Memory B cell (primary cell): ENCODE measurements at regions not wholly inside any gene's neighbourhood (a gene's known extent, or its start where the extent isn't known, plus 50 kb on each side); places are given as distances from the start of the nearest gene placed in this dataset.
"Not testable (repeated sequence)": the region's sequence is repeated elsewhere in the genome, so short reads cannot be mapped to it uniquely, and the experiment has no call there.

Experiments
- ATAC-seq: fragments of 150-1000 bp; cut with Tn5 transposase; 2 replicates; pipeline ENCODE4 v1.10.0; 2021; ENCODE audit warnings: low read depth, mild to moderate bottlenecking, moderate library complexity
- DNase-seq, 2 donors: peaks; one replicate each; pipeline ENCODE4 v3.0.0; 2022; ENCODE audit warnings: low spot score in 2 of 2
- H3K27ac Mint-ChIP-seq: one replicate; pipeline ENCODE4 v1.8.0; 2022; ENCODE audit warnings: mild to moderate bottlenecking, moderate library complexity, mixed read lengths
- H3K27me3 Mint-ChIP-seq: one replicate; pipeline ENCODE4 v1.8.0; 2022; ENCODE audit warnings: mixed read lengths
- H3K36me3 Mint-ChIP-seq: one replicate; pipeline ENCODE4 v1.8.0; 2022; ENCODE audit warnings: mild to moderate bottlenecking, mixed read lengths
- H3K4me1 Mint-ChIP-seq: one replicate; pipeline ENCODE4 v1.8.0; 2022; ENCODE audit warnings: mixed read lengths
- H3K4me3 Mint-ChIP-seq: one replicate; pipeline ENCODE4 v1.8.0; 2022; ENCODE audit warnings: mild to moderate bottlenecking, moderate library complexity, mixed read lengths
- H3K9me3 Mint-ChIP-seq: one replicate; pipeline ENCODE4 v1.8.0; 2022; ENCODE audit warnings: mixed read lengths

DNA sequence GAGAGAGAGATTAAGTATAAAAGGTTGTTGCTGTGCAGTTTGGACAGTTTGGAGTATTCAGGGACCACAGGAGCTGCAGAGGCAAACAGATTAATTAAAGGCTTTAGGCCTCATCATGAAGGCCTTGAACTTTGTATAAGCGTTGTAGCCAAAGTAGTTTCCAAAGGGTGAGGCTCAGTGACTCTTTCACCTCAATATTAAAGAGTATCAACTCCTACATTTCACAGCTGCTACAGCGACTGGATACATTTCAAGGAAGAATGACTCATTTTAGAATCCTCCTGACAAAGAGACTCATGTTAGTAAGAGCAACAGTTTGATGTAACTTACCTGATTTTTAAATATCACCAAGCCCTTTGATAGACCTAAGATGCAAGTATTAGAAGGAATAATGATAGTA is 355.5 kb downstream of the HLX start:
- H3K27ac Mint-ChIP-seq = no peak overlapping the region
- no peak for DNase-seq
- H3K36me3 Mint-ChIP-seq = peaks cover 2% of the 10 kb centered on the region
- peaks cover 2% of the 10 kb centered on the region for H3K9me3 Mint-ChIP-seq
- ATAC-seq = no peak
- no peaks in the 10 kb centered on the region for H3K4me1 Mint-ChIP-seq
- no peak overlapping the region for H3K4me3 Mint-ChIP-seq
- no peaks in the 10 kb centered on the region for H3K27me3 Mint-ChIP-seq

DNA sequence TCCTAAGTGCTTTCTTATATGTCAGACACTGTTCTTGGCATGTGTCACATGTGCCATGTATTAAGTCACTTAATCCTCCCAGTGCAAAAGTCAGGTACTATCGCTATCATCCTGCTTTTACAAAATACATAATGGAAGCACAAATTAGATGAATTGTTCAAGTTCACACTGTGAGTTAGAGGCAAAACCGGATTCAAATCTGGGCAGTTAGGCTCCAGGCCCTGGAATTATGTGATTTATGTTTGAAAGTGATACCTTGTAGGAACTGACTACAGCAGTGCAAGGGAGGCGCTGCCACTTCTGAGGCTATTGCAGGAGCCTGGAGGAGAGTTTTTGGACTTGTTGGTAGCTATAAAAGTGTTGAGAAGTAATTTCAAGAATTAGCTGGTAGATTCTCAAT is 358.3 kb downstream of the HLX start:
- H3K27ac Mint-ChIP-seq = no peak overlapping the region

DNA sequence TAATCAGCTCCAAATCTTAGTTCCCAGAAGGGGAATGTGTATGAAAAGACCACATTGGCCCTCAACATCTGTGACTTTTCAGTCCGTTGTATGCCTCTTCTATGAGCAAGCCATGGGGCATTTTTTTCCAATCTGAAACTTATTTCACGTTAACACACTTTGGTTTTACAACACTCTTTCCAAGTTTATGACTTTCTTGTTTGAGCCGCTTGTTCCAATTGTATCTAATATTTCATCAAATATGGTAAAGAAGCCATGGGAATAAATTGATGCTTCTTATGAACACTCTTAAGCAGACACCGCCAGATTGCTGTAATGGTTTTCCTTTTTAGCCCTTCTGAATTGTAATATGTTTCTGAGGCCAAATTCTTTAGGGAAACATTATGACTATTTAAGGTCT is 359.9 kb downstream of the HLX start:
- Mint-ChIP-seq H3K27ac (no peak overlapping the region), H3K4me3 (no peak overlapping the region), H3K9me3 (peaks cover 2% of the 10 kb centered on the region), H3K4me1 (no peaks in the 10 kb centered on the region), H3K27me3 (no peaks in the 10 kb centered on the region), H3K36me3 (peaks cover 2% of the 10 kb centered on the region)
- DNase-seq (no peak), ATAC-seq (no peak)

More for the DNA sequence above, 358.3 kb downstream of the HLX start:
- Mint-ChIP-seq H3K4me1 (no peaks in the 10 kb centered on the region), H3K27me3 (no peaks in the 10 kb centered on the region), H3K36me3 (peaks cover 2% of the 10 kb centered on the region), H3K4me3 (no peak overlapping the region), H3K9me3 (peaks cover 2% of the 10 kb centered on the region)
- no peak for ATAC-seq
- DNase-seq = no peak

GRCh38 chr1:221239792-221240191 is 360.5 kb downstream of the HLX start:
- ATAC-seq = no peak

DNA sequence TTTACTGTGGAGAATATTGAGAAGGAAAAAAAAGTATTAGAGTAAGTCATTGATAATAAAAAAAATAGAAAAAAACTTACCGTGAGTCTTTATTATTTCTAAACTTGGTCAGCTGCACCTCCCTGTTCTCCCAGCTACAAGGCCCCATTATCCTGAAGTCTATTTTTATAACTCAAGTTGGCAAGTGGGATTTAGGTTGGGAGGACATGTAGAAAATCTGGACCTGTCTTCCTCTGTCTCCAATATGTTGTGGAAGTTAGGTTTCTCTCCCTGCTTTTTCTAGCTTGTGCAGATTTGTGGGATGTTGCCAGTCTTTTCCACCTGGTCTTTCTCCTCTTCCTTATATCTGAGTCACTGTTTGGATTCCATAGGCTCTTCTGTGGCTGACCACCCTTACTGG is 361.4 kb downstream of the HLX start:
- ATAC-seq = no peak
- H3K9me3 Mint-ChIP-seq = peaks cover 1% of the 10 kb centered on the region
- DNase-seq = no peak
- no peaks in the 10 kb centered on the region for H3K4me1 Mint-ChIP-seq
- H3K27me3 Mint-ChIP-seq = no peaks in the 10 kb centered on the region
- no peak overlapping the region for H3K27ac Mint-ChIP-seq
- no peak overlapping the region for H3K4me3 Mint-ChIP-seq
- H3K36me3 Mint-ChIP-seq = peaks cover 2% of the 10 kb centered on the region

More at GRCh38 chr1:221239792-221240191, 360.5 kb downstream of the HLX start:
- Mint-ChIP-seq H3K4me3 (no peak overlapping the region), H3K4me1 (no peaks in the 10 kb centered on the region), H3K27ac (no peak overlapping the region), H3K36me3 (peaks cover 2% of the 10 kb centered on the region), H3K27me3 (no peaks in the 10 kb centered on the region), H3K9me3 (peaks cover 2% of the 10 kb centered on the region)
- no peak for DNase-seq

GRCh38 chr1:221241157-221241556 is 361.9 kb downstream of the HLX start:
- H3K36me3 Mint-ChIP-seq = no peaks in the 10 kb centered on the region
- no peaks in the 10 kb centered on the region for H3K4me1 Mint-ChIP-seq
- no peak overlapping the region for H3K27ac Mint-ChIP-seq
- ATAC-seq (no peak), DNase-seq (no peak)
- H3K4me3 Mint-ChIP-seq = no peak overlapping the region
- H3K9me3 Mint-ChIP-seq = no peaks in the 10 kb centered on the region
- no peaks in the 10 kb centered on the region for H3K27me3 Mint-ChIP-seq

DNA sequence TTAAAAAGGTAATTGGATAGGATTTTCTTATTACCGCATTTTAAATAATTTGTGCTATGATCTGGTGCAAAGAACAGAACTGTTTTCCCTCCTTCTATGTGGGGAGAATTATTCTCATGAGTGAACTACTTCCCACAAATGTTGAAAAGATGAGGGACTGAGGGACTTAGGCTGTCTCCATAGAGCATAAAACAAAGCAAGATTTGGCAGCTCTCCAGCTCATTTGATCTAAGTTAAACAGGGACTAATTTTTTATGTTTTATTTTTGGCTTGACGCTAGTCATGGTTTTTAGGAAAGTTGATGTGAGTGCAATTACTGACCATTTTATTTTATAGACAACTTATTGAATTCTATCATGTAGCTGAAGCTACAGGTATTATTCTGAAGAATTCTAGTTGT is 362.3 kb downstream of the HLX start:
- Mint-ChIP-seq H3K36me3 (no peaks in the 10 kb centered on the region), H3K9me3 (no peaks in the 10 kb centered on the region), H3K4me3 (no peak overlapping the region), H3K4me1 (no peaks in the 10 kb centered on the region), H3K27me3 (no peaks in the 10 kb centered on the region), H3K27ac (no peak overlapping the region)
- no peak for DNase-seq
- ATAC-seq = no peak

- Mint-ChIP-seq H3K9me3 (no peaks in the 10 kb centered on the region), H3K36me3 (no peaks in the 10 kb centered on the region), H3K27me3 (peaks cover 5% of the 10 kb centered on the region), H3K27ac (no peak overlapping the region), H3K4me1 (no peaks in the 10 kb centered on the region), H3K4me3 (no peak overlapping the region)
- DNase-seq (no peak), ATAC-seq (no peak)
These were observed 366.8 kb downstream of the HLX start for GRCh38 chr1:221246067-221246466.

GRCh38 chr1:221246628-221247415 is 367.6 kb downstream of the HLX start:
- DNase-seq = no peak
- H3K27ac Mint-ChIP-seq = no peak overlapping the region
- H3K9me3 Mint-ChIP-seq = no peaks in the 10 kb centered on the region
- no peaks in the 10 kb centered on the region for H3K4me1 Mint-ChIP-seq
- H3K36me3 Mint-ChIP-seq = no peaks in the 10 kb centered on the region
- no peak overlapping the region for H3K4me3 Mint-ChIP-seq
- no peak for ATAC-seq
- peaks cover 5% of the 10 kb centered on the region for H3K27me3 Mint-ChIP-seq

DNA sequence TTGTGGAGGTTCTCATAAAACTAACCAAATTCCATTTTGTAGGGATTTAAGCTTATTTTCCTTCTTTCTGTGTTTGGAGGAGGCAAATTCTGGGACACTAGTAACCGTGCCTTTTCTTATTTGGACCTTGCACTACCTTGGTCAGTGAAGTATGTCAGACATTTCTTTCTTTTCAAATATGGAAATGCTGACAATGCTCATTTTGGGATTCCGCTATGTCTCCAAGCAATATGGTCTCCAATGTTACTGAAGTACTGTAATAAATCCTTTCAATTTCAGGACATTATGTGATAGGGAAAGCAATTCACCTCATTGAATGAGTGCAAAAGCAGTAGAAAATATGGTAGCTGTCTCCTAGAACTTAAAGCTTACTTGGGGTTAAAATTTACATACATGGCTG is 372.3 kb downstream of the HLX start:
- no peak for ATAC-seq
- H3K9me3 Mint-ChIP-seq = peaks cover 3% of the 10 kb centered on the region
- no peak for DNase-seq
- H3K36me3 Mint-ChIP-seq = no peaks in the 10 kb centered on the region
- H3K4me3 Mint-ChIP-seq = no peak overlapping the region
- no peak overlapping the region for H3K27ac Mint-ChIP-seq
- H3K27me3 Mint-ChIP-seq = peaks cover 7% of the 10 kb centered on the region
- H3K4me1 Mint-ChIP-seq = no peaks in the 10 kb centered on the region

DNA sequence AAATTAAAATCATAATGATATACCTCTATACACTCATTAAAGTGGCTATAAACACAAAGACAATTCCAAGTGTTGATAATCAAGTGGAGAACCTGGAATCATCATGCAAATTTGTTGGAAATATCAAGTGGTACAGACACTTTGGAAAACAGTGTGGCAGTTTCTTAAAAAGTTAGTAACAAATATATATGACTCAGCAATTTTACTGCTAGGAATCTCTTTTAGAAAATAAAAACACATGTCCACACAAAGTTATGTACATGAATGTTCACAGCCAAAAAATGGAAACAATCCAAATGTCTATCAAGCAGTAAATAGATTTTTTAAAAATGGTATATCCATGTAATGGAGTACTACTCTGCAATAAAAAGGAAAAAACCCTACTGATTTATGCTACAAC is 375.6 kb downstream of the HLX start:
- DNase-seq (no peak), ATAC-seq (no peak)
- Mint-ChIP-seq H3K27me3 (peaks cover 4% of the 10 kb centered on the region), H3K27ac (no peak overlapping the region), H3K9me3 (peaks cover 3% of the 10 kb centered on the region), H3K4me1 (no peaks in the 10 kb centered on the region), H3K36me3 (no peaks in the 10 kb centered on the region), H3K4me3 (no peak overlapping the region)

- H3K9me3 Mint-ChIP-seq = peaks cover 3% of the 10 kb centered on the region
- no peak overlapping the region for H3K4me3 Mint-ChIP-seq
- H3K4me1 Mint-ChIP-seq = no peaks in the 10 kb centered on the region
- no peak overlapping the region for H3K27ac Mint-ChIP-seq
- ATAC-seq (no peak), DNase-seq (no peak)
- H3K27me3 Mint-ChIP-seq = peaks cover 8% of the 10 kb centered on the region
- H3K36me3 Mint-ChIP-seq = no peaks in the 10 kb centered on the region
These were observed 377.5 kb downstream of the HLX start for GRCh38 chr1:221256773-221257172.

GRCh38 chr1:221257548-221257947 is 378.3 kb downstream of the HLX start:
- H3K27me3 Mint-ChIP-seq = peaks cover 10% of the 10 kb centered on the region
- not testable (repeated sequence) for H3K9me3 Mint-ChIP-seq, H3K4me1 Mint-ChIP-seq, H3K36me3 Mint-ChIP-seq, ATAC-seq, H3K27ac Mint-ChIP-seq, H3K4me3 Mint-ChIP-seq, DNase-seq

DNA sequence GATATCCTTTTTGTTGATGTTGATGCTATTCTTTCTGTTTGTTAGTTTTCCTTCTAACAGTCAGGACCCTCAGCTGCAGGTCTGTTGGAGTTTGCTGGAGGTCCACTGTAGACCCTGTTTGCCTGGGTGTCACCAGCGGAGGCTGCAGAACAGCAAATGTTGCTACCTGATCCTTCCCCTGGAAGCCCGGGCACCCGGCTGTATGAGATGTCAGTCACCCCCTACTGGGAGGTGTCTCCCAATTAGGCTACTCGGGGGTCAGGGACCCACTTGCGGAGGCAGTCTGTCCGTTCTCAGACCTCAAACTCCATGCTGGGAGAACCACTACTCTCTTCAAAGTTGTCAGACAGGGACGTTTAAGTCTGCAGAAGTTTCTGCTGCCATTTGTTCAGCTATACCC is 383.4 kb downstream of the HLX start:
- not testable (repeated sequence) for H3K4me1 Mint-ChIP-seq, H3K27ac Mint-ChIP-seq, H3K4me3 Mint-ChIP-seq, DNase-seq, ATAC-seq, H3K9me3 Mint-ChIP-seq, H3K36me3 Mint-ChIP-seq
- peaks cover 11% of the 10 kb centered on the region for H3K27me3 Mint-ChIP-seq
